22Rv1 (cell line): ENCODE measurements at regions not wholly inside any gene's neighbourhood (a gene's known extent, or its start where the extent isn't known, plus 50 kb on each side); places are given as distances from the start of the nearest gene placed in this dataset.

ENCODE experiments used
- ZFX ChIP-seq: fragments of 450-650 bp; IDR thresholded peaks from 2 replicates; pipeline ENCODE4 v1.6.1; 2017; ENCODE audit warnings: antibody characterized with exemption, borderline replicate concordance
- TF ChIP-seq, protein P1 (sequence below): fragments of 450-650 bp; IDR thresholded peaks from 2 replicates; pipeline ENCODE4 v1.5.1; 2017; ENCODE audit warnings: mild to moderate bottlenecking

DNA sequence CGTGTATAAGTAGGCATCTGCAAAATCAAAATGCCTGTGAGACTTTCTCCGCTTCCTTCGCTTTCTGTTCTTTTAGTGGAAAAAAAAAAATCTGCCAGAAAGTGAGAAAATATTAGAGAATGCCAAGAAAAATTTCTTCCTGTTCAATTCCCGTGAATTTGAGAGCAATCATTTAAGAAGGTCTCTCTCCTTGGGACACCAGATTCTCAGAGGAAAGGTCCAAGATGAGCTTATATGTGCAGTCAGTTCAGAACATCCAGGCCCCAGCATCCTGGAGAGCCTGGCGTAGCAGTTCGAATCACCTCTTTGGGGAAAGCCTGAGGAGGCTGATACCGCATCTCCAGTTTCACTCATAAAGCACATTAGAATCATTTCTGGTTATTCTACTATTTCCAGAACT, 912.8 kb downstream of the GALC start:
- TF ChIP-seq, protein P1, sequence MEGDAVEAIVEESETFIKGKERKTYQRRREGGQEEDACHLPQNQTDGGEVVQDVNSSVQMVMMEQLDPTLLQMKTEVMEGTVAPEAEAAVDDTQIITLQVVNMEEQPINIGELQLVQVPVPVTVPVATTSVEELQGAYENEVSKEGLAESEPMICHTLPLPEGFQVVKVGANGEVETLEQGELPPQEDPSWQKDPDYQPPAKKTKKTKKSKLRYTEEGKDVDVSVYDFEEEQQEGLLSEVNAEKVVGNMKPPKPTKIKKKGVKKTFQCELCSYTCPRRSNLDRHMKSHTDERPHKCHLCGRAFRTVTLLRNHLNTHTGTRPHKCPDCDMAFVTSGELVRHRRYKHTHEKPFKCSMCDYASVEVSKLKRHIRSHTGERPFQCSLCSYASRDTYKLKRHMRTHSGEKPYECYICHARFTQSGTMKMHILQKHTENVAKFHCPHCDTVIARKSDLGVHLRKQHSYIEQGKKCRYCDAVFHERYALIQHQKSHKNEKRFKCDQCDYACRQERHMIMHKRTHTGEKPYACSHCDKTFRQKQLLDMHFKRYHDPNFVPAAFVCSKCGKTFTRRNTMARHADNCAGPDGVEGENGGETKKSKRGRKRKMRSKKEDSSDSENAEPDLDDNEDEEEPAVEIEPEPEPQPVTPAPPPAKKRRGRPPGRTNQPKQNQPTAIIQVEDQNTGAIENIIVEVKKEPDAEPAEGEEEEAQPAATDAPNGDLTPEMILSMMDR, result no peak
- TF ChIP-seq ZFX, result no peak
